Hepatocyte (in vitro differentiated cells): ENCODE measurements at regions not wholly inside any gene's neighbourhood (a gene's known extent, or its start where the extent isn't known, plus 50 kb on each side); places are given as distances from the start of the nearest gene placed in this dataset.

Source experiments
- DNase-seq: peaks from one replicate; pipeline ENCODE4 v3.0.0-alpha.2; 2016; ENCODE audit warnings: low spot score
- H2AFZ ChIP-seq: fragments of 200-600 bp; sonication (generic); 2 replicates; pipeline ENCODE4 v1.6.0; 2016; ENCODE audit warnings: antibody characterized with exemption, mild to moderate bottlenecking
- H3K27ac ChIP-seq: fragments of 200-600 bp; sonication (generic); 2 replicates; pipeline ENCODE4 v1.5.1; 2016; ENCODE audit warnings: mild to moderate bottlenecking
- H3K27me3 ChIP-seq: fragments of 200-600 bp; sonication (generic); 2 replicates; pipeline ENCODE4 v1.6.1; 2016
- H3K36me3 ChIP-seq: fragments of 200-600 bp; sonication (generic); replicated peaks from 2 replicates; pipeline ENCODE4 v1.5.1; 2016; ENCODE audit warnings: low read depth; ENCODE audit not compliant: insufficient read depth
- H3K4me1 ChIP-seq: fragments of 200-600 bp; sonication (generic); 2 replicates; pipeline ENCODE4 v1.5.1; 2016; ENCODE audit warnings: mild to moderate bottlenecking, moderate library complexity; ENCODE audit not compliant: insufficient read depth
- H3K4me2 ChIP-seq: fragments of 200-600 bp; sonication (generic); 2 replicates; pipeline ENCODE4 v1.6.0; 2016
- H3K4me3 ChIP-seq: fragments of 200-600 bp; sonication (generic); 2 replicates; pipeline ENCODE4 v1.5.1; 2016; ENCODE audit warnings: mild to moderate bottlenecking
- H3K79me2 ChIP-seq: fragments of 200-600 bp; sonication (generic); 2 replicates; pipeline ENCODE4 v1.6.0; 2017; ENCODE audit warnings: mild to moderate bottlenecking
- H3K9me2 ChIP-seq: fragments of 200-600 bp; sonication (generic); replicated peaks from 2 replicates; pipeline ENCODE4 v1.6.0; 2017; ENCODE audit warnings: mild to moderate bottlenecking; ENCODE audit not compliant: insufficient read depth
- H3K9me3 ChIP-seq: fragments of 200-600 bp; sonication (generic); 2 replicates; pipeline ENCODE4 v1.5.1; 2016; ENCODE audit warnings: low read depth, mild to moderate bottlenecking
- H4K20me1 ChIP-seq: fragments of 200-600 bp; sonication (generic); 2 replicates; pipeline ENCODE4 v1.6.0; 2016; ENCODE audit warnings: mild to moderate bottlenecking; ENCODE audit not compliant: insufficient read depth, poor library complexity, severe bottlenecking
- CTCF ChIP-seq: fragments of 200-600 bp; sonication (generic); IDR thresholded peaks from 2 replicates; pipeline ENCODE4 v1.5.1; 2016; ENCODE audit warnings: antibody characterized with exemption, mild to moderate bottlenecking; ENCODE audit not compliant: poor library complexity
- EZH2 ChIP-seq: fragments of 200-600 bp; sonication (generic); IDR thresholded peaks from 2 replicates; pipeline ENCODE4 v1.6.1; 2016; ENCODE audit warnings: antibody characterized with exemption, mild to moderate bottlenecking, borderline replicate concordance
- EZH2phosphoT487 ChIP-seq: fragments of 200-600 bp; sonication (generic); IDR thresholded peaks from one replicate; pipeline ENCODE4 v1.6.1; 2018; ENCODE audit warnings: antibody characterized with exemption, mild to moderate bottlenecking, low read depth, moderate library complexity; ENCODE audit not compliant: unreplicated experiment, severe bottlenecking
- WGBS: methylation state at CpG from one replicate; pipeline ENCODE4 v1.1.6; 2016; ENCODE audit warnings: low lambda C conversion rate; ENCODE audit errors: missing lambda C conversion rate; 5-methylcytosine and 5-hydroxymethylcytosine counted together

GRCh38 chr1:29382851-29383745 lies 146.8 kb downstream of the PTPRU start:
- no peak for TF ChIP-seq EZH2phosphoT487
- no peak for TF ChIP-seq CTCF
- TF ChIP-seq EZH2 = no peak
- H3K27me3 ChIP-seq = peaks cover 8% of the 10 kb centered on the region

GRCh38 chr1:29381426-29381825 lies 145.1 kb downstream of the PTPRU start:
- Histone ChIP-seq H3K4me1 (no peaks in the 10 kb centered on the region), H3K27me3 (peaks cover 4% of the 10 kb centered on the region), H3K36me3 (no peaks in the 10 kb centered on the region), H3K4me2 (no peak overlapping the region), H2AFZ (no peak overlapping the region), H3K9me2 (no peaks in the 10 kb centered on the region), H3K9me3 (peaks cover 9% of the 10 kb centered on the region), H4K20me1 (no peaks in the 10 kb centered on the region), H3K4me3 (no peak overlapping the region), H3K27ac (no peak overlapping the region), H3K79me2 (no peaks in the 10 kb centered on the region)
- TF ChIP-seq EZH2phosphoT487 = no peak
- TF ChIP-seq EZH2 = no peak
- TF ChIP-seq CTCF = no peak
- DNase-seq = no peak
- 87% methylated on average over 7 of the region's 7 CpGs for WGBS

More at GRCh38 chr1:29382851-29383745, 146.8 kb downstream of the PTPRU start:
- no peaks in the 10 kb centered on the region for H4K20me1 ChIP-seq
- H3K4me3 ChIP-seq = no peak overlapping the region
- H3K9me3 ChIP-seq = peaks cover 9% of the 10 kb centered on the region
- no peak overlapping the region for H3K4me2 ChIP-seq
- WGBS = 75% methylated on average over 21 of the region's 21 CpGs
- no peak overlapping the region for H2AFZ ChIP-seq
- DNase-seq = no peak
- no peaks in the 10 kb centered on the region for H3K36me3 ChIP-seq
- no peaks in the 10 kb centered on the region for H3K79me2 ChIP-seq
- no peaks in the 10 kb centered on the region for H3K4me1 ChIP-seq
- H3K9me2 ChIP-seq = no peaks in the 10 kb centered on the region
- no peak overlapping the region for H3K27ac ChIP-seq

GRCh38 chr1:29380532-29380931 lies 144.2 kb downstream of the PTPRU start:
- H3K27me3 ChIP-seq = peaks cover 4% of the 10 kb centered on the region
- no peak for DNase-seq

More at GRCh38 chr1:29380532-29380931, 144.2 kb downstream of the PTPRU start:
- no peaks in the 10 kb centered on the region for H3K36me3 ChIP-seq
- H3K79me2 ChIP-seq = no peaks in the 10 kb centered on the region
- no peak overlapping the region for H3K4me2 ChIP-seq
- H3K27ac ChIP-seq = no peak overlapping the region
- peaks cover 9% of the 10 kb centered on the region for H3K9me3 ChIP-seq
- 46% methylated on average over 1 of the region's 1 CpG for WGBS
- no peak overlapping the region for H2AFZ ChIP-seq
- no peaks in the 10 kb centered on the region for H3K9me2 ChIP-seq
- no peaks in the 10 kb centered on the region for H4K20me1 ChIP-seq
- H3K4me1 ChIP-seq = no peaks in the 10 kb centered on the region
- TF ChIP-seq EZH2phosphoT487 (no peak), EZH2 (no peak), CTCF (no peak)
- H3K4me3 ChIP-seq = no peak overlapping the region
